HCT116 (cell line): ENCODE measurements at regions not wholly inside any gene's neighbourhood (a gene's known extent, or its start where the extent isn't known, plus 50 kb on each side); places are given as distances from the start of the nearest gene placed in this dataset.
A peak's percentile ranks its signal among the peaks of the same experiment; 100 is the strongest.

Experiments used
- ATAC-seq: fragments of 200-7000 bp; cut with Tn5 transposase; 2 replicates; pipeline ENCODE4 v1.9.1; 2020; ENCODE audit warnings: mild to moderate bottlenecking, moderate library complexity
- BruUV-seq: library from RNA; stranded (reverse); fragments of 400-500 nt; replicated peaks from 2 replicates; lab custom pipeline; 2021; lab: Mats Ljungman, UMichigan
- CTCF ChIA-PET: fragments of 300-600 bp; sonication (Branson Sonifier 250); formaldehyde crosslinking; loops from one replicate; lab custom pipeline; 2021; ENCODE audit warnings: antibody characterized with exemption; lab: Charles Lee
- POLR2A ChIA-PET: fragments of 300-600, 350-600 bp; sonication (Branson Sonifier 250); formaldehyde crosslinking; loops from one replicate; lab custom pipeline; 2021; ENCODE audit warnings: antibody characterized with exemption; lab: Charles Lee
- RAD21 ChIA-PET, 2 experiments: fragments of 300-600 bp; sonication (Branson Sonifier 250); formaldehyde crosslinking; loops; one replicate each; lab custom pipeline; 2023; ENCODE audit warnings: low total read pairs in 2 of 2; ENCODE audit not compliant: uncharacterized antibody in 2 of 2, unreplicated experiment in 2 of 2, low non-redundant PET in 1 of 2; lab: Charles Lee
- DNase-seq: peaks from one replicate; pipeline ENCODE4 v3.0.0-alpha.2; 2010; ENCODE audit warnings: low read depth, low spot score
- H2AFZ ChIP-seq: fragments of 200-600 bp; shearing (Covaris generic), sonication (generic); 2 replicates; pipeline ENCODE4 v1.6.1; 2017; ENCODE audit warnings: low read depth, mixed run types, mixed read lengths, antibody characterized with exemption, low read length; ENCODE audit not compliant: poor library complexity, severe bottlenecking
- H3K27ac ChIP-seq: 2 replicates; pipeline ENCODE4 v1.5.1; 2012; ENCODE audit warnings: low read depth, low read length
- H3K27me3 ChIP-seq: fragments of 200-600 bp; sonication (generic); 2 replicates; pipeline ENCODE4 v1.6.1; 2016; ENCODE audit warnings: mixed run types, low read length, mixed read lengths; ENCODE audit not compliant: insufficient read depth
- H3K36me3 ChIP-seq, 2 experiments: fragments of 200-500 bp in 1 of 2; fragments of 200-600 bp in 1 of 2; sonication (Bioruptor generic) in 1 of 2; sonication (generic) in 1 of 2; 2 replicates each; pipeline versions ENCODE4 v1.5.1 to v1.6.1; 2014 to 2016; ENCODE audit warnings: low read length in 2 of 2, inconsistent platforms in 1 of 2, mixed read lengths in 1 of 2, mixed run types in 1 of 2; ENCODE audit not compliant: insufficient read depth in 2 of 2, control insufficient read depth in 1 of 2
- H3K4me1 ChIP-seq, 2 experiments: fragments of 200-600 bp in 1 of 2; sonication (generic) in 1 of 2; 2 replicates each; pipeline versions ENCODE4 v1.5.1 to v1.6.1; 2012 to 2017; ENCODE audit warnings: low read length in 2 of 2, inconsistent platforms in 1 of 2, mild to moderate bottlenecking in 1 of 2, mixed read lengths in 1 of 2, mixed run types in 1 of 2, moderate library complexity in 1 of 2; ENCODE audit not compliant: insufficient read depth in 2 of 2, control insufficient read depth in 1 of 2
- H3K4me2 ChIP-seq: fragments of 200-600 bp; sonication (generic); 2 replicates; pipeline ENCODE4 v1.6.1; 2017; ENCODE audit warnings: mixed run types, low read length, mixed read lengths
- H3K4me3 ChIP-seq, 2 experiments: fragments of 200-600 bp in 1 of 2; sonication (generic) in 1 of 2; replicated peaks in 1 of 2; 2 replicates each; pipeline ENCODE4 v1.5.1; 2011 to 2016; ENCODE audit warnings: low read length in 2 of 2, control low read depth in 1 of 2, low read depth in 1 of 2, mild to moderate bottlenecking in 1 of 2, mixed read lengths in 1 of 2, mixed run types in 1 of 2
- H3K79me2 ChIP-seq: fragments of 200-600 bp; sonication (generic); 2 replicates; pipeline ENCODE4 v1.6.1; 2017; ENCODE audit warnings: mild to moderate bottlenecking, mixed run types, low read length, moderate library complexity, mixed read lengths; ENCODE audit not compliant: insufficient read depth
- H3K9ac ChIP-seq: fragments of 200-600 bp; sonication (generic); 2 replicates; pipeline ENCODE4 v1.6.1; 2016; ENCODE audit warnings: low read length, mixed read lengths
- H3K9me2 ChIP-seq: fragments of 200-600 bp; sonication (generic), shearing (Covaris generic); 2 replicates; pipeline ENCODE4 v1.6.1; 2017; ENCODE audit warnings: mixed run types, mild to moderate bottlenecking, moderate library complexity; ENCODE audit not compliant: insufficient read depth
- H3K9me3 ChIP-seq, 2 experiments: fragments of 200-500 bp in 1 of 2; fragments of 200-600 bp in 1 of 2; sonication (Bioruptor generic) in 1 of 2; sonication (generic) in 1 of 2; 2 replicates each; pipeline ENCODE4 v1.6.1; 2014 to 2017; ENCODE audit warnings: low read length in 2 of 2, mixed read lengths in 2 of 2, inconsistent platforms in 1 of 2, low read depth in 1 of 2, mild to moderate bottlenecking in 1 of 2, mixed run types in 1 of 2, moderate library complexity in 1 of 2; ENCODE audit not compliant: control insufficient read depth in 1 of 2, insufficient read depth in 1 of 2
- H4K20me1 ChIP-seq: fragments of 200-600 bp; sonication (generic), shearing (Covaris generic); 2 replicates; pipeline ENCODE4 v1.6.1; 2017; ENCODE audit warnings: mixed run types, mild to moderate bottlenecking, moderate library complexity; ENCODE audit not compliant: insufficient read depth
- CEBPB ChIP-seq: IDR thresholded peaks from 2 replicates; pipeline ENCODE4 v1.6.1; 2012; ENCODE audit warnings: low read depth
- ELF1 ChIP-seq: IDR thresholded peaks from 2 replicates; pipeline ENCODE4 v1.6.1; 2012; ENCODE audit warnings: low read depth, borderline replicate concordance
- EZH2 ChIP-seq: fragments of 200-600 bp; sonication (generic); IDR thresholded peaks from 2 replicates; pipeline ENCODE4 v1.6.1; 2017; ENCODE audit warnings: antibody characterized with exemption, mixed run types
- EZH2phosphoT487 ChIP-seq: fragments of 200-600 bp; IDR thresholded peaks from 2 replicates; pipeline ENCODE4 v1.6.1; 2018; ENCODE audit warnings: antibody characterized with exemption, borderline replicate concordance
- JUND ChIP-seq: IDR thresholded peaks from 2 replicates; pipeline ENCODE4 v1.6.1; 2012
- POLR2AphosphoS5 ChIP-seq: IDR thresholded peaks from 2 replicates; pipeline ENCODE4 v1.6.1; 2011; ENCODE audit warnings: mild to moderate bottlenecking, low read depth, low read length, moderate library complexity
- RAD21 ChIP-seq: IDR thresholded peaks from 2 replicates; pipeline ENCODE4 v1.6.1; 2012; ENCODE audit warnings: low read depth, mild to moderate bottlenecking
- REST ChIP-seq: IDR thresholded peaks from 2 replicates; pipeline ENCODE4 v1.6.1; 2012; ENCODE audit warnings: low read depth
- SIN3A ChIP-seq: IDR thresholded peaks from 2 replicates; pipeline ENCODE4 v1.6.1; 2012; ENCODE audit warnings: low read depth
- YY1 ChIP-seq: IDR thresholded peaks from 2 replicates; pipeline ENCODE4 v1.6.1; 2011; ENCODE audit warnings: low read length, low read depth, moderate library complexity, mild to moderate bottlenecking; ENCODE audit not compliant: insufficient replicate concordance; ENCODE audit errors: extremely low read depth
- ZBTB33 ChIP-seq: IDR thresholded peaks from 2 replicates; pipeline ENCODE4 v1.6.1; 2011; ENCODE audit warnings: mild to moderate bottlenecking, low read length, moderate library complexity; ENCODE audit not compliant: insufficient replicate concordance; ENCODE audit errors: extremely low read depth
- ZNF274 ChIP-seq: fragments of 200-500 bp; sonication (Bioruptor generic); IDR thresholded peaks from 2 replicates; pipeline ENCODE4 v1.6.1; 2014; ENCODE audit warnings: mild to moderate bottlenecking, low read depth, low read length, inconsistent platforms
- intact Hi-C: fragments of 100-400 bp; cut with micrococcal nuclease; formaldehyde crosslinking; loops from 2 replicates; pipeline ENCODE4 v1.10.0; 2022

- Histone ChIP-seq H3K27me3 (no peaks in the 10 kb centered on the region), H3K36me3 (no peaks in the 10 kb centered on the region), H3K9ac (no peak overlapping the region), H3K4me2 (no peak overlapping the region), H3K4me3 (no peak overlapping the region), H3K79me2 (no peaks in the 10 kb centered on the region), H3K4me1 (no peaks in the 10 kb centered on the region), H4K20me1 (no peaks in the 10 kb centered on the region), H3K9me2 (no peaks in the 10 kb centered on the region), H3K27ac (no peak overlapping the region), H3K9me3 (no peaks in the 10 kb centered on the region), H2AFZ (peak overlapping the region; percentile 52)
- ChIA-PET RAD21 (no interaction called here), CTCF (no interaction called here), POLR2A (no interaction called here)
- BruUV-seq: no TSS peak
- no peak for DNase-seq
- ATAC-seq: no peak
- intact Hi-C loops: no loop called here
- TF ChIP-seq SIN3A (no peak), POLR2AphosphoS5 (no peak), YY1 (no peak), REST (no peak), EZH2 (no peak), RAD21 (no peak), ELF1 (no peak), ZNF274 (no peak), EZH2phosphoT487 (no peak), JUND (no peak), CEBPB (no peak), ZBTB33 (no peak)
Observed at GRCh38 chr6:145045582-145045981, 689.7 kb downstream of the EPM2A start.
